ENCODE measurements at regions not wholly inside any gene's neighbourhood (a gene's known extent, or its start where the extent isn't known, plus 50 kb on each side); places are given as distances from the start of the nearest gene placed in this dataset.

GRCh38 chr1:168806952-168807351 is 77.9 kb upstream of the DPT start:
- DNase-seq (ENCODE audit: low read depth) = no peak
- no peak overlapping the region for H3K4me3 ChIP-seq (ENCODE audit: low read depth, low read length)
- TF ChIP-seq, protein P1, sequence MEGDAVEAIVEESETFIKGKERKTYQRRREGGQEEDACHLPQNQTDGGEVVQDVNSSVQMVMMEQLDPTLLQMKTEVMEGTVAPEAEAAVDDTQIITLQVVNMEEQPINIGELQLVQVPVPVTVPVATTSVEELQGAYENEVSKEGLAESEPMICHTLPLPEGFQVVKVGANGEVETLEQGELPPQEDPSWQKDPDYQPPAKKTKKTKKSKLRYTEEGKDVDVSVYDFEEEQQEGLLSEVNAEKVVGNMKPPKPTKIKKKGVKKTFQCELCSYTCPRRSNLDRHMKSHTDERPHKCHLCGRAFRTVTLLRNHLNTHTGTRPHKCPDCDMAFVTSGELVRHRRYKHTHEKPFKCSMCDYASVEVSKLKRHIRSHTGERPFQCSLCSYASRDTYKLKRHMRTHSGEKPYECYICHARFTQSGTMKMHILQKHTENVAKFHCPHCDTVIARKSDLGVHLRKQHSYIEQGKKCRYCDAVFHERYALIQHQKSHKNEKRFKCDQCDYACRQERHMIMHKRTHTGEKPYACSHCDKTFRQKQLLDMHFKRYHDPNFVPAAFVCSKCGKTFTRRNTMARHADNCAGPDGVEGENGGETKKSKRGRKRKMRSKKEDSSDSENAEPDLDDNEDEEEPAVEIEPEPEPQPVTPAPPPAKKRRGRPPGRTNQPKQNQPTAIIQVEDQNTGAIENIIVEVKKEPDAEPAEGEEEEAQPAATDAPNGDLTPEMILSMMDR (IDR thresholded peaks at IDR 0.05; ENCODE audit: low read depth, low read length, missing control alignments) = no peak

- no peak overlapping the region for H3K4me3 ChIP-seq (ENCODE audit: low read depth, low read length)
- no peak for DNase-seq (ENCODE audit: low read depth)
- TF ChIP-seq, protein P1 (IDR thresholded peaks at IDR 0.05; ENCODE audit: low read depth, low read length, missing control alignments) = no peak
Observed at GRCh38 chr1:168811176-168811575, 82.2 kb upstream of the DPT start.

DNA sequence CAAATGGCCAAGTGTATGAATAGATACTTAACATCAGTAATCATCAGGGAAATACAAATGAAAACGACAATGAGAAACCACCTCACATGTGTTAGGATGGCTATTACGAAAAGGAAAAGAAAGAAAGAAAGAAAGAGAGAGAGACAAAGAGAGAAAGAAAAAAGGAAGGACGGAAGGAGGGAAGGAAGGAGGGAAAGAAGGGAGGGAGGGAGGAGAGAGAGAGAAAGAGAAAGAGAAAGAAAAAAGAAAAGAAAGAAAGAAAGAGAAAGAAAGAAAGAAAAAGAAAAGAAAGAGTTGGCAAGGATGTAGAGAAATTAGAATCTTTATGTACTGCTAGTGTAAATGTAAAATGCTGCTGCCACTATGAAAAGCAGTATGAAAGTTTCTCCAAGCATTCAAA is 90.7 kb upstream of the DPT start:
- no peak for DNase-seq (ENCODE audit: low read depth)
- H3K4me3 ChIP-seq (ENCODE audit: low read depth, low read length) = no peak overlapping the region
- TF ChIP-seq, protein P1 (IDR thresholded peaks at IDR 0.05; ENCODE audit: low read depth, low read length, missing control alignments) = no peak

GRCh38 chr1:168821434-168821833 is 92.4 kb upstream of the DPT start:
- TF ChIP-seq, protein P1 (IDR thresholded peaks at IDR 0.05; ENCODE audit: low read depth, low read length, missing control alignments) = no peak
- no peak for DNase-seq (ENCODE audit: low read depth)
- no peak overlapping the region for H3K4me3 ChIP-seq (ENCODE audit: low read depth, low read length)

DNA sequence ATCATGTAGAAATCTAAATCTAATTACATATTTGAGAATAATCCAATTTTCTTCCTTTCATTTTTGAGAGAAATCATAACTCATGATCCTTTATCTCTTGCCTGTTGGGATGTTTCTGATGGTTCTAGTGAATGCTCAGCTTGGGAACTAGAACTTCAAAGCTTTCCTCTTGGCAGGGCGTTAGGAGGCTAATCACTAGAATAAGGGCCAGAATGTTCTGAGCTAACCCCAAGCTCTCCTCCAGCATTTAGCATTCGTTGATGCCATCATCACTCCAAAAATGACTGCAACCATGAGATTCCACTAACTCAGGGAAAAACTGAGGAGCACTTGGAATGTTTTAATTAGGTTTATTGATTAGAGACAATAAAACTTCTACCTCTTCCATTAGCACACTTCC is 93.9 kb upstream of the DPT start:
- TF ChIP-seq, protein P1 (IDR thresholded peaks at IDR 0.05; ENCODE audit: low read depth, low read length, missing control alignments) = no peak
- DNase-seq (ENCODE audit: low read depth) = no peak
- H3K4me3 ChIP-seq (ENCODE audit: low read depth, low read length) = no peak overlapping the region

DNA sequence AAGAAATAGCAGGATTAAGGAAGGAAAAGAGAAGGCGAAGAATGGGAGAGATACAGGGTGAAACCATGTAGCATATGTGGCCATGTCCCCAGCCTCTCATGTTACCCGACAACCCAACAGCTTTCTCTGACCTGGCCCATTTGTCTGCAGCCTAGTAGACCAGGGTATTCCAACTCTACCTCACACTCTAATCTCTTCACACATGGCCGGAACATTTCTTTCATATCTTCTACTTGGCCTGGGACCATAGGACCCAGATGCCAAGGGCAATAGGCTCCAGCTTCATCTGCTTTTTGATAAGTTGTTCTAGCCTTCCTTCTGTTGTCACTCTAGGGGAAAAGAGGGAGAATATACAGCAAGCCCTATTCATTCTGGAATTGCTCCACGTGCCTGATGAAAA is 95.0 kb upstream of the DPT start:
- TF ChIP-seq, protein P1 (IDR thresholded peaks at IDR 0.05; ENCODE audit: low read depth, low read length, missing control alignments) = no peak
- H3K4me3 ChIP-seq (ENCODE audit: low read depth, low read length) = no peak overlapping the region
- DNase-seq (ENCODE audit: low read depth) = no peak

DNA sequence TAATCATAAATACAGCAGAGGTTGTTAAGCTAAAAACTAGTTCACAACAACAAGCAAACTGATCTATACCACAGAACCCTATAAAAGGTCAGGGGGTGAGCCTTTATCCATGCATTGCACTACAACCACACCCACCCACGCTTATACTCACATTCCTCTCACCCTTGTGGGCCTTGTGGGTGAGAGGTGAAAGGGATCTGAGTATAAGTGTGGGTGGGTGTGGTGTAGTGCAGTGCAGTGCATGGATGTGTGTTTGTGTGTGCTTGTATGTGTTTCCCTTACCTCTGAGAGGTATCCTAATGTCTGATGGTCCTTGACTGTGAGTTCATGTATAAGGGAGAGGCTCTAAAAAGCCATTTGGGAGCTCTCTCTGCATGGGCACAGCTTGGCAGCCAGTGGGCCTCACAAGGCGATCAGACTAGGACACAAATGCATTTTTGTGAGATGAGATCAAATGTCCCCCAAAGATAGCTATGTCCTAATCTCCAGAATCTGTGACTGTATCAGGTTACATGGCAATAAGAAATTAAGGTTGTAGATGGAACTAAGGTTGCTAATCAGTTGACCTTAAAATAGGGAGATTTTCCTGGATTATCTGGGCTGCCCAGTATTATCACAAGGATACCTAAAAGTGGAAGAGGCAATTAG is 95.5 kb upstream of the DPT start:
- TF ChIP-seq, protein P1 (IDR thresholded peaks at IDR 0.05; ENCODE audit: low read depth, low read length, missing control alignments) = no peak
- H3K4me3 ChIP-seq (ENCODE audit: low read depth, low read length) = no peak overlapping the region
- no peak for DNase-seq (ENCODE audit: low read depth)

Measured in GM12864 (cell line).